ENCODE measurements at regions not wholly inside any gene's neighbourhood (a gene's known extent, or its start where the extent isn't known, plus 50 kb on each side); places are given as distances from the start of the nearest gene placed in this dataset.

DNA sequence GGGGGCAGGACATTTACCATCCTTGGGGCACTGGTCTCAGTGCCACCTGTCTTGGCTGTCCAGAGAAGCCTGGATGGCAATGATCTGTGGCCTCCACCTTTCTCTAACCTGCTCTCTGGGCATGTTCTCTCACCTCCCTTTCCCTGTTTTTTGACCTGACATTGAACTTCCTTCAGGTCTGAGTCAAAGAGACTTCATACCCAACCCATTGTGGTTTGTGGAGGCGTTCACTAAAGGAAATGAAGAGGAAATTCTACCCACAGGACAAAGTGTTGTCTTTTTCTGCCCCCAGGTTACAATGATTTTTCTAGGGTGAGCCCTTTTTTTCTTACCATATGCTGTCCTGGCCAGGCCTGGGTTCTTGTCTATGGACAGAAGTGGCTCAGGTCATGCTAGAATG is 76.6 kb downstream of the CYP26A1 start:
- no peak for TF ChIP-seq BHLHE40 (IDR thresholded peaks at IDR 0.05; ENCODE audit: borderline replicate concordance)
- no peak for TF ChIP-seq ARNT (IDR thresholded peaks at IDR 0.05)
